ENCODE measurements at regions not wholly inside any gene's neighbourhood (a gene's known extent, or its start where the extent isn't known, plus 50 kb on each side); places are given as distances from the start of the nearest gene placed in this dataset.

DNA sequence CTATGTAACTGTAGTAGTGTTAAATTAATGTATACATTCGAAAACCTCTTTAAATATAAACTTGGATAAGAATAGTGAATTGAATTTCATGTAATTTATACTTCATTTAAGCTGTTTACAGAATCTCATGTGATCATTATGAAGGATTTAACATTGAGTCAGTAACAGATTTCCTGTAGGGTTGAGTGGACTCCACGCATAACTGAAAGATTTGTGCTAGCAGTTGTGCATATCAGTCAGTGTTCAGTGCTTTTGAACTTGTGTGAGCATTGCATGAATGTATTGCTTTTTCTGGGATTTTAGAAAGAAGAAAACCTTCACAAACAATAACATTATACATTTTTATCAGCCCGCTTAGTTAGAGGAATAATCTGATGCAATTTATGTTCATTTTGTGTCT, 1435.3 kb downstream of the LRFN5 start:
- H3K4me3 ChIP-seq (ENCODE audit: low read length in 3 of 3) = no peak overlapping the region
- H3K9ac ChIP-seq (ENCODE audit: low read length in 3 of 3) = no peak overlapping the region
- DNase-seq (no peak), FAIRE-seq (no peak)
- H3K27ac ChIP-seq (ENCODE audit: low read depth in 2 of 2, low read length in 2 of 2) = no peak overlapping the region
- H3K27me3 ChIP-seq (ENCODE audit: control insufficient read depth, insufficient read depth, low read length) = no peaks in the 10 kb centered on the region
- intact Hi-C loops (cut with DNase I) = no loop called here
- no peaks in the 10 kb centered on the region for H3K4me1 ChIP-seq (ENCODE audit: control insufficient read depth in 2 of 3, insufficient read depth in 2 of 3, low read depth in 1 of 3, low read length in 3 of 3)
- no peaks in the 10 kb centered on the region for H3K9me3 ChIP-seq (ENCODE audit: control insufficient read depth in 2 of 3, insufficient read depth in 1 of 3, low read length in 3 of 3)
- TF ChIP-seq, protein P1, sequence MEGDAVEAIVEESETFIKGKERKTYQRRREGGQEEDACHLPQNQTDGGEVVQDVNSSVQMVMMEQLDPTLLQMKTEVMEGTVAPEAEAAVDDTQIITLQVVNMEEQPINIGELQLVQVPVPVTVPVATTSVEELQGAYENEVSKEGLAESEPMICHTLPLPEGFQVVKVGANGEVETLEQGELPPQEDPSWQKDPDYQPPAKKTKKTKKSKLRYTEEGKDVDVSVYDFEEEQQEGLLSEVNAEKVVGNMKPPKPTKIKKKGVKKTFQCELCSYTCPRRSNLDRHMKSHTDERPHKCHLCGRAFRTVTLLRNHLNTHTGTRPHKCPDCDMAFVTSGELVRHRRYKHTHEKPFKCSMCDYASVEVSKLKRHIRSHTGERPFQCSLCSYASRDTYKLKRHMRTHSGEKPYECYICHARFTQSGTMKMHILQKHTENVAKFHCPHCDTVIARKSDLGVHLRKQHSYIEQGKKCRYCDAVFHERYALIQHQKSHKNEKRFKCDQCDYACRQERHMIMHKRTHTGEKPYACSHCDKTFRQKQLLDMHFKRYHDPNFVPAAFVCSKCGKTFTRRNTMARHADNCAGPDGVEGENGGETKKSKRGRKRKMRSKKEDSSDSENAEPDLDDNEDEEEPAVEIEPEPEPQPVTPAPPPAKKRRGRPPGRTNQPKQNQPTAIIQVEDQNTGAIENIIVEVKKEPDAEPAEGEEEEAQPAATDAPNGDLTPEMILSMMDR (IDR thresholded peaks at IDR 0.05; ENCODE audit: borderline replicate concordance, extremely low read depth, insufficient read depth) = no peak
- H3K36me3 ChIP-seq (ENCODE audit: control insufficient read depth in 2 of 3, insufficient read depth in 3 of 3, low read length in 3 of 3) = no peaks in the 10 kb centered on the region

DNA sequence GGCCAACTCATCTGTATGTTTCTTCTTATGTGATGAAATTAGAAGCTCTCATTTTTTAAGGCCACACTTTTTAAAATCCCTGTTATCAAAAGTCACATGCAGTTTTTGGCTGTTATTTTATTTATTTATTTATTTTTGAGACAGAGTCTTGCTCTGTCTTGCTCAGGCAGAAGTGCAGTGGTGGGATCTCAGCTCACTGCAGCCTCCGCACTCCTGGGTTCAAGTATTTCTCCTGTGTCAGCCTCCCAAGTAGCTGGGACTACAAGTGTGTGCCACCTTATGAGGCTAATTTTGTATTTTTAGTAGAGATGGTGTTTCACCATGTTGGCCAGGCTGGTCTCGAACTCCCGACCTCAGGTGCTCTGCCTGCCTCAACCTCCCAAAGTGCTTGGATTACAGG, 1434.5 kb downstream of the LRFN5 start:
- H3K9me3 ChIP-seq (ENCODE audit: control insufficient read depth in 2 of 3, insufficient read depth in 1 of 3, low read length in 3 of 3) = no peaks in the 10 kb centered on the region
- no peaks in the 10 kb centered on the region for H3K27me3 ChIP-seq (ENCODE audit: control insufficient read depth, insufficient read depth, low read length)
- H3K36me3 ChIP-seq (ENCODE audit: control insufficient read depth in 2 of 3, insufficient read depth in 3 of 3, low read length in 3 of 3) = no peaks in the 10 kb centered on the region
- no peak overlapping the region for H3K27ac ChIP-seq (ENCODE audit: low read depth in 2 of 2, low read length in 2 of 2)
- H3K9ac ChIP-seq (ENCODE audit: low read length in 3 of 3) = no peak overlapping the region
- no peaks in the 10 kb centered on the region for H3K4me1 ChIP-seq (ENCODE audit: control insufficient read depth in 2 of 3, insufficient read depth in 2 of 3, low read depth in 1 of 3, low read length in 3 of 3)
- FAIRE-seq (no peak), DNase-seq (no peak)
- H3K4me3 ChIP-seq (ENCODE audit: low read length in 3 of 3) = no peak overlapping the region
- TF ChIP-seq, protein P1 (IDR thresholded peaks at IDR 0.05; ENCODE audit: borderline replicate concordance, extremely low read depth, insufficient read depth) = no peak
- intact Hi-C loops (cut with DNase I) = no loop called here

DNA sequence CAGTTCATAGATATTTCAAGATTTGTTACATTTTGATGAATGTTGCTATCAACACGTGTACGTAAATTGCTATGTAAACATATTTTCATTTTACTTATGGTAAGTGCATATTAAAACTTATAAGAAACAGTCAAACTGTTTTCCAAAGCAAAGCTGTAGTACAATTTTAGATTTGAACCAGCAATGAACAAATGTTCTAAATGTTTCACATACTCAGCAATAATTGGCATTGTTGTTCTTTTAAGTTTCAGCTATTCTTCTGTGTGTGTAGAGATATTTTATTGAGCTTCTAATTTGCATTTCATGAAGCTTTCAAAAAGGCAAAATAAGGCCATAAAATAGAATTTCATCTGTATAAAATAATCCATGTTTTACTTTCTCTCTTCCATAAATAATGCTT, 1433.2 kb downstream of the LRFN5 start:
- H3K9ac ChIP-seq (ENCODE audit: low read length in 3 of 3) = no peak overlapping the region
- no peaks in the 10 kb centered on the region for H3K4me1 ChIP-seq (ENCODE audit: control insufficient read depth in 2 of 3, insufficient read depth in 2 of 3, low read depth in 1 of 3, low read length in 3 of 3)
- FAIRE-seq (no peak), DNase-seq (no peak)
- no peaks in the 10 kb centered on the region for H3K36me3 ChIP-seq (ENCODE audit: control insufficient read depth in 2 of 3, insufficient read depth in 3 of 3, low read length in 3 of 3)
- H3K27ac ChIP-seq (ENCODE audit: low read depth in 2 of 2, low read length in 2 of 2) = no peak overlapping the region
- H3K9me3 ChIP-seq (ENCODE audit: control insufficient read depth in 2 of 3, insufficient read depth in 1 of 3, low read length in 3 of 3) = no peaks in the 10 kb centered on the region
- TF ChIP-seq, protein P1 (IDR thresholded peaks at IDR 0.05; ENCODE audit: borderline replicate concordance, extremely low read depth, insufficient read depth) = no peak
- no peak overlapping the region for H3K4me3 ChIP-seq (ENCODE audit: low read length in 3 of 3)
- intact Hi-C loops (cut with DNase I) = no loop called here
- no peaks in the 10 kb centered on the region for H3K27me3 ChIP-seq (ENCODE audit: control insufficient read depth, insufficient read depth, low read length)

DNA sequence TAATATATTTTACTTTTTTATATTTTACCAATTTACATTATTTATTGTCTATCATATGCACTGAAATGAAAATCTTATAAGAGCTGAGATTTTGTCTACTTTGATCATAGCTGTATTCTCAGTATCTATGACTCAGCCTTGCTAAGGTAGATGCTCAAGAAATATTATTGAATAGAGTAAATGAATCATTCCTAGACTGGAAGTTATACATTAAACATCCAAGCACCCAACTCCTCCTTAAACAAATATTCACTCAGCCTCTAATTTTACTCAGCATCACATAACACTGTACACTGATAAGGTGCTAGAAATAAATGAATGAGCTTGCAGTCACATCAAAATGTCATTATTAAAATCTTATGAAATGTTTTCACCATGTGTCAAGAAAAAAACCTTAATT, 1424.9 kb downstream of the LRFN5 start:
- TF ChIP-seq, protein P1 (IDR thresholded peaks at IDR 0.05; ENCODE audit: borderline replicate concordance, extremely low read depth, insufficient read depth) = no peak
- Histone ChIP-seq H3K27ac (ENCODE audit: low read depth in 2 of 2, low read length in 2 of 2) (no peak overlapping the region), H3K4me1 (ENCODE audit: control insufficient read depth in 2 of 3, insufficient read depth in 2 of 3, low read depth in 1 of 3, low read length in 3 of 3) (no peaks in the 10 kb centered on the region), H3K9ac (ENCODE audit: low read length in 3 of 3) (no peak overlapping the region), H3K27me3 (ENCODE audit: control insufficient read depth, insufficient read depth, low read length) (no peaks in the 10 kb centered on the region), H3K4me3 (ENCODE audit: low read length in 3 of 3) (no peak overlapping the region), H3K9me3 (ENCODE audit: control insufficient read depth in 2 of 3, insufficient read depth in 1 of 3, low read length in 3 of 3) (no peaks in the 10 kb centered on the region), H3K36me3 (ENCODE audit: control insufficient read depth in 2 of 3, insufficient read depth in 3 of 3, low read length in 3 of 3) (no peaks in the 10 kb centered on the region)
- FAIRE-seq (no peak), DNase-seq (no peak)
- intact Hi-C loops (cut with DNase I) = no loop called here

Data from kidney (tissue), 13 donors.